Sigmoid colon (tissue), 3 donors: ENCODE measurements at regions not wholly inside any gene's neighbourhood (a gene's known extent, or its start where the extent isn't known, plus 50 kb on each side); places are given as distances from the start of the nearest gene placed in this dataset.

Source experiments
- CTCF ChIP-seq, 4 experiments: fragments of 450-650 bp in 3 of 4; fragments of 200-600 bp in 1 of 4; IDR thresholded peaks; one replicate each; pipeline ENCODE4 v1.5.1; 2016 to 2019; ENCODE audit warnings: antibody characterized with exemption in 4 of 4, mild to moderate bottlenecking in 3 of 4, moderate library complexity in 2 of 4
- POLR2A ChIP-seq, 2 donors: fragments of 450-650 bp; IDR thresholded peaks; one replicate each; pipeline ENCODE4 v1.6.1; 2016; ENCODE audit warnings: antibody characterized with exemption in 2 of 2, mild to moderate bottlenecking in 2 of 2, moderate library complexity in 2 of 2

GRCh38 chr1:11345971-11346715 is 73.1 kb downstream of the UBIAD1 start:
- no peak for TF ChIP-seq POLR2A (IDR thresholded peaks at IDR 0.05)
- TF ChIP-seq CTCF (IDR thresholded peaks at IDR 0.05): no peak
